Trophoblast cell (in vitro differentiated cells and primary cell): ENCODE measurements at regions not wholly inside any gene's neighbourhood (a gene's known extent, or its start where the extent isn't known, plus 50 kb on each side); places are given as distances from the start of the nearest gene placed in this dataset.

Experiments used
- DNase-seq, 2 donors: peaks; one replicate each; pipeline ENCODE4 v3.0.0-alpha.2; 2016
- H2AFZ ChIP-seq: 2 replicates; pipeline ENCODE4 v1.6.1; 2013; ENCODE audit warnings: low read length, moderate library complexity, mild to moderate bottlenecking; ENCODE audit not compliant: insufficient read depth, poor library complexity
- H2AK5ac ChIP-seq: 2 replicates; pipeline ENCODE4 v1.6.1; 2013; ENCODE audit warnings: mild to moderate bottlenecking, low read length
- H2BK120ac ChIP-seq: 2 replicates; pipeline ENCODE4 v1.6.1; 2013; ENCODE audit warnings: low read length, mild to moderate bottlenecking, moderate library complexity; ENCODE audit not compliant: insufficient read depth, poor library complexity
- H2BK12ac ChIP-seq: 2 replicates; pipeline ENCODE4 v1.6.1; 2013; ENCODE audit warnings: mild to moderate bottlenecking, low read length, moderate library complexity
- H2BK5ac ChIP-seq: 2 replicates; pipeline ENCODE4 v1.6.1; 2013; ENCODE audit warnings: low read length, low read depth, moderate library complexity, mild to moderate bottlenecking; ENCODE audit not compliant: poor library complexity
- H3K14ac ChIP-seq: 2 replicates; pipeline ENCODE4 v1.6.1; 2013; ENCODE audit warnings: mild to moderate bottlenecking, low read length
- H3K18ac ChIP-seq: 2 replicates; pipeline ENCODE4 v1.6.1; 2013; ENCODE audit warnings: mild to moderate bottlenecking, low read length
- H3K23ac ChIP-seq: 2 replicates; pipeline ENCODE4 v1.6.1; 2013; ENCODE audit warnings: low read length
- H3K27ac ChIP-seq: 2 replicates; pipeline ENCODE4 v1.5.1; 2013; ENCODE audit warnings: low read depth, mild to moderate bottlenecking, inconsistent platforms, low read length, moderate library complexity
- H3K27me3 ChIP-seq: 2 replicates; pipeline ENCODE4 v1.6.1; 2013; ENCODE audit warnings: inconsistent platforms, mild to moderate bottlenecking, low read length, moderate library complexity; ENCODE audit not compliant: insufficient read depth
- H3K36me3 ChIP-seq, 2 experiments: 1 replicate in 1 of 2; 2 replicates in 1 of 2; pipeline ENCODE4 v1.6.1; 2013; ENCODE audit warnings: low read length in 2 of 2, mild to moderate bottlenecking in 2 of 2, moderate library complexity in 1 of 2; ENCODE audit not compliant: insufficient read depth in 2 of 2, control insufficient read depth in 1 of 2
- H3K4ac ChIP-seq: 2 replicates; pipeline ENCODE4 v1.6.1; 2013; ENCODE audit warnings: low read depth, mild to moderate bottlenecking, low read length, moderate library complexity
- H3K4me1 ChIP-seq, 2 experiments: 1 replicate in 1 of 2; 2 replicates in 1 of 2; pipeline ENCODE4 v1.6.1; 2013; ENCODE audit warnings: low read length in 2 of 2, mild to moderate bottlenecking in 2 of 2, moderate library complexity in 1 of 2; ENCODE audit not compliant: insufficient read depth in 2 of 2, control insufficient read depth in 1 of 2
- H3K4me2 ChIP-seq: 2 replicates; pipeline ENCODE4 v1.6.1; 2013; ENCODE audit warnings: inconsistent platforms, mild to moderate bottlenecking, low read length, moderate library complexity
- H3K4me3 ChIP-seq: 2 replicates; pipeline ENCODE4 v1.5.1; 2013; ENCODE audit warnings: mild to moderate bottlenecking, low read depth, low read length, inconsistent platforms
- H3K79me1 ChIP-seq: one replicate; pipeline ENCODE4 v1.6.1; 2013; ENCODE audit warnings: low read length
- H3K79me2 ChIP-seq: 2 replicates; pipeline ENCODE4 v1.6.1; 2013; ENCODE audit warnings: low read length, mild to moderate bottlenecking; ENCODE audit not compliant: control insufficient read depth, insufficient read depth, poor library complexity
- H3K9ac ChIP-seq: 2 replicates; pipeline ENCODE4 v1.6.1; 2013; ENCODE audit warnings: mild to moderate bottlenecking, low read length
- H3K9me3 ChIP-seq: 2 replicates; pipeline ENCODE4 v1.6.1; 2013; ENCODE audit warnings: low read depth, mild to moderate bottlenecking, control low read depth, inconsistent platforms, low read length; ENCODE audit not compliant: insufficient read depth
- H4K12ac ChIP-seq: 2 replicates; pipeline ENCODE4 v1.6.1; 2013; ENCODE audit warnings: low read depth, mild to moderate bottlenecking, low read length, moderate library complexity
- H4K8ac ChIP-seq: 2 replicates; pipeline ENCODE4 v1.6.1; 2013; ENCODE audit warnings: low read depth, mild to moderate bottlenecking, low read length, moderate library complexity
- H4K91ac ChIP-seq: one replicate; pipeline ENCODE4 v1.6.1; 2013; ENCODE audit warnings: low read depth, mild to moderate bottlenecking, low read length, moderate library complexity
- WGBS: extraction: QIAGEN DNeasy Blood & Tissue Kit; methylation state at CpG from one replicate; pipeline ENCODE4 v1.1.7; 2013; ENCODE audit warnings: missing lambda C conversion rate; ENCODE audit not compliant: insufficient read length, insufficient coverage; ENCODE audit errors: extremely low coverage; 5-methylcytosine and 5-hydroxymethylcytosine counted together

DNA sequence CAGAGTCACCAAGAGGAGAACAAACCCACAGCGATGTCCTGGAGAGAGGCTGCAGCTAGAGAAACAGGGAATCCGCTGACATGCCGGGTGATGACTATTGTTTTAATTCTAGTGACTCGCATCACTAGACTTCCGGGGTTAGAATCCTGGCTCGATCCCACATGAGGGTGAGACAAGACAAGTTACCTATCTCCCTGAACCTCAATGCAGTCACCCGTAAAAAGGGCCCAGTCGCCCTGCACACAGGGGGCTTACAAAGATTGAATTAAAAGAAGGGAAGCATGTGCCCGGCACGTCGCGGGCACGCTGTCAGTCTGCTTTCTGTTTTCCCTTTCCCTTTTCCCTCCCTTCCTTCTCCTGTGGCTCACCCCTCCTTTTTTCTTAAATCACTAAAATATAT, 212.9 kb upstream of the FOXF1 start:
- H3K9me3 ChIP-seq = no peaks in the 10 kb centered on the region
- no peaks in the 10 kb centered on the region for H3K36me3 ChIP-seq
- H3K79me2 ChIP-seq = no peaks in the 10 kb centered on the region
- no peak overlapping the region for H2BK12ac ChIP-seq
- H3K79me1 ChIP-seq = peaks cover 3% of the 10 kb centered on the region
- H3K27ac ChIP-seq = no peak overlapping the region
- no peak overlapping the region for H3K9ac ChIP-seq
- H2BK5ac ChIP-seq = no peak overlapping the region
- H4K91ac ChIP-seq = no peak overlapping the region
- H2BK120ac ChIP-seq = no peak overlapping the region
- no CpG with 5 or more reads among the region's 13 CpGs for WGBS
- peaks cover 0 to 10% of the 10 kb centered on the region in 2 experiments for H3K4me1 ChIP-seq
- no peak overlapping the region for H2AFZ ChIP-seq
- no peaks in the 10 kb centered on the region for H3K27me3 ChIP-seq
- H3K4me2 ChIP-seq = no peak overlapping the region
- H3K4me3 ChIP-seq = no peak overlapping the region
- no peak overlapping the region for H2AK5ac ChIP-seq
- H3K18ac ChIP-seq = no peak overlapping the region
- no peak overlapping the region for H4K12ac ChIP-seq
- no peak overlapping the region for H3K23ac ChIP-seq
- DNase-seq = no peak
- H3K14ac ChIP-seq = no peak overlapping the region
- no peak overlapping the region for H3K4ac ChIP-seq
- no peak overlapping the region for H4K8ac ChIP-seq

DNA sequence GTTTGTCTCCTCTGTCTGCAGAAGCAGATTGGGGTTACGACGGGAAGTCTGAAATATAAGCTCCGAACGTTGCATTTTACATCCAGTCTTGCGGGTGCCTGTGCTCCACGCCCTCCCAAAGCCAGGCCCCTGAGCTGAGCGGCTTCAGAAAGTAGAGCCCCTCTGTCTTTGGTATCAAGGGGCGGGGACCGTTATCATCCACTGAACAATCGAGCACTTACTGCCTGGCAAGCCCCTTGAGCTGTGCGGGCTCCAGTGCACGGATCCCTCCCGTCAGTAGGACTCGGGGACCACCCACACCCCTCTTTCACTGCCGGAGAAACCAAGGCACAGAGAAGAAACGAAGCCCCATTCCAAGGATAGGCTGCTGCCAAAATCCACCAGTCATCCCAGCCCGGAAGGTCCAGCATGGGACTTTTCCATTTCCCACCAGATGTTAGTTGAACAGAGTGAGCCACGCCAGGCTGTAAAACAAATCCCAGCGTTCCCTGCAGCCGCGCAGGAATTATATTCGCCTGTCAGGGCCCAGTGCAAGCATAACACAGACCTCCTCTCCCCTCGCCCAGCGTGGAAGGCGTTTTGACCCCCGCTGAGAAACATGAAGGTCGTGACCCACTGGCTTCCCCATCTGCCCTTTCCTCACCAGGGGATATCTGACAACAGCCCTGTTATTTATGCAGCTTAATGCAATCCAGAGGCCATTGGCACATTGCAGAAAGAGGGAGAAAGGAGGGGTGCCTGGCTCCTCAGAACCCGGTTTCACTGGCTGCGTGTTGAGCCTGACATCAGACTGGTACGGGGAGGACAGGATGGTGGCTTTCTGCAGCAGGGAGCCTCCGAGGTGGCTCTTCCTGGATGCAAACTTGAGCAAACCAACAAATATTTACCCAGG, 212.2 kb upstream of the FOXF1 start:
- Histone ChIP-seq H3K4ac (no peak overlapping the region), H3K27me3 (no peaks in the 10 kb centered on the region), H3K9me3 (no peaks in the 10 kb centered on the region), H2AFZ (no peak overlapping the region), H2BK120ac (no peak overlapping the region), H4K12ac (no peak overlapping the region), H3K4me2 (no peak overlapping the region), H3K79me1 (peaks cover 3% of the 10 kb centered on the region), H2AK5ac (no peak overlapping the region), H3K79me2 (no peaks in the 10 kb centered on the region), H2BK12ac (no peak overlapping the region), H3K36me3 (no peaks in the 10 kb centered on the region), H3K18ac (no peak overlapping the region), H3K23ac (no peak overlapping the region), H2BK5ac (no peak overlapping the region), H4K8ac (no peak overlapping the region), H3K9ac (no peak overlapping the region), H4K91ac (no peak overlapping the region), H3K14ac (no peak overlapping the region), H3K4me3 (no peak overlapping the region), H3K4me1 (peaks cover 0 to 10% of the 10 kb centered on the region in 2 experiments), H3K27ac (no peak overlapping the region)
- no CpG with 5 or more reads among the region's 31 CpGs for WGBS
- DNase-seq = no peak

DNA sequence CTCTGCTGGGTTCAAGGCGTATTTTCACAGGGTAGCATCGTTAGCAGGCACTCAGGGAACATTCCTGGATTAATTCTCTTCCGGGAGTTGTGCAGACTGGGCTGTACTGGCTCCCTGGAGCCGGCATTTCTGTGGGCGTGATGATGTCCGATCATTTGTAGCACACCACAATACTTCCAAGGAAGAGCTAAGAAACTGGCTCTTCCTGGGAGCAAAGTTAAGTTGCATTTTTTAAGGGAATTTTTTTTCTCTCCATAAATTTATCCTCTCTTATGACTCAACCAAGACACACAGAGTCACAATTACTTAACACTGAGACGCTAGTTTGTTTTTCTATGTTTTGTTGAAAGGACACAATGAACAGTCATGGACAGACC, 211.6 kb upstream of the FOXF1 start:
- Histone ChIP-seq H2AFZ (no peak overlapping the region), H3K27ac (no peak overlapping the region), H3K9ac (no peak overlapping the region), H3K36me3 (no peaks in the 10 kb centered on the region), H3K23ac (no peak overlapping the region), H3K79me2 (no peaks in the 10 kb centered on the region), H2BK12ac (no peak overlapping the region), H3K79me1 (peaks cover 3% of the 10 kb centered on the region), H2AK5ac (no peak overlapping the region), H3K4me3 (no peak overlapping the region), H2BK5ac (no peak overlapping the region), H3K18ac (no peak overlapping the region), H3K4me1 (peaks cover 3 to 12% of the 10 kb centered on the region in 2 experiments), H3K9me3 (no peaks in the 10 kb centered on the region), H4K12ac (no peak overlapping the region), H3K4ac (no peak overlapping the region), H2BK120ac (no peak overlapping the region), H3K4me2 (no peak overlapping the region), H4K8ac (no peak overlapping the region), H4K91ac (no peak overlapping the region), H3K14ac (no peak overlapping the region), H3K27me3 (no peaks in the 10 kb centered on the region)
- no peak for DNase-seq
- WGBS = no CpG with 5 or more reads among the region's 7 CpGs

DNA sequence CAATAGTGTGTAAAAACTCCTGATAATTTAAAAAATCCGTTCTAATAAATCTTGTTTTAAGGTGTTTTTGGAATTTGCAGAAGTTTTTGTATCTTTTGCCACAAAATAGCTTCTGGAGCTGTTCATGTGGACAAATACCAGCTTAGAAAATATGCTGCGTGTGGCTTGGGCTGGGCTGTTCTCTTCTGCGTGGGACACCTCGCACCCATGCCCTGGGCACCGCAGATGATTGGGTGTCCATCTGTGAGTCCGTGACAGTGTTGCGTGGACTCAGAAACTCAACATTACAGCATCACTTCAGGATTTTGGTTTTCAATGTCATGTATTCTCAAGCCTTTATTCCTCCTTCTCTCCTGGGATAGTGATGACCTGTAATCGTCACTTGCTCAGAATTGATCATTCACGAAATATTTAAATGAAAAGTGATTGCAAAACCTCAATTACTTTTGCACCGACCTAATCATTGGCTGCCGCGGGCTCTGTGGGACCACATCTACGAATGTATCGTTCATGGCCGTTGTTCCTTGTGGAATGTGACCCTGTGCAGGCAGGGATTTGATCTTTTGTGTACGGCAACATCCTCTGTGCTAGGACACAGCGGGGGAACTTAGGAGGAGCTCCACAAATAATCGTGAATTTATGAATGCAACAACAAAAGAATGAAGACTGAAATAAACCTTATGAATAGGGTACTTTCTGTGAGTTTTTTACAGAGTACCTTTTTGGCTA, 210.3 kb upstream of the FOXF1 start:
- Histone ChIP-seq H3K27me3 (no peaks in the 10 kb centered on the region), H2BK12ac (peak overlapping the region; percentile 44), H3K4me2 (no peak overlapping the region), H3K27ac (no peak overlapping the region), H3K36me3 (no peaks in the 10 kb centered on the region), H4K8ac (no peak overlapping the region), H4K91ac (no peak overlapping the region), H3K18ac (no peak overlapping the region), H2AK5ac (no peak overlapping the region), H3K9me3 (no peaks in the 10 kb centered on the region), H3K14ac (no peak overlapping the region), H2BK120ac (no peak overlapping the region), H2BK5ac (no peak overlapping the region), H3K4ac (no peak overlapping the region), H3K4me1 (peaks cover 8 to 12% of the 10 kb centered on the region in 2 experiments), H2AFZ (no peak overlapping the region), H3K4me3 (no peak overlapping the region), H3K9ac (no peak overlapping the region), H3K23ac (no peak overlapping the region), H3K79me2 (no peaks in the 10 kb centered on the region), H3K79me1 (peaks cover 3% of the 10 kb centered on the region), H4K12ac (no peak overlapping the region)
- no CpG with 5 or more reads among the region's 18 CpGs for WGBS
- DNase-seq = no peak
